ENCODE measurements at regions not wholly inside any gene's neighbourhood (a gene's known extent, or its start where the extent isn't known, plus 50 kb on each side); places are given as distances from the start of the nearest gene placed in this dataset.

- TF ChIP-seq CTCF (conservative IDR thresholded peaks at IDR 0.05) = no peak
- no peak overlapping the region for H3K27ac ChIP-seq
Measured at GRCh38 chr3:124115956-124116355, 124.0 kb upstream of the ROPN1 start.

- no peak for TF ChIP-seq CTCF (conservative IDR thresholded peaks at IDR 0.05)
- no peak overlapping the region for H3K27ac ChIP-seq
Measured at GRCh38 chr3:124116906-124117305, 125.0 kb upstream of the ROPN1 start.

- H3K27ac ChIP-seq = no peak overlapping the region
- no peak for TF ChIP-seq CTCF (conservative IDR thresholded peaks at IDR 0.05)
Measured at GRCh38 chr3:124117486-124117885, 125.6 kb upstream of the ROPN1 start.

- TF ChIP-seq CTCF (conservative IDR thresholded peaks at IDR 0.05) = no peak
- H3K27ac ChIP-seq = no peak overlapping the region
Measured at GRCh38 chr3:124118397-124118796, 126.5 kb upstream of the ROPN1 start.

GRCh38 chr3:124119056-124119716 is 127.3 kb upstream of the ROPN1 start:
- no peak overlapping the region for H3K27ac ChIP-seq

GRCh38 chr3:124121379-124122312 is 129.7 kb upstream of the ROPN1 start:
- no peak overlapping the region for H3K27ac ChIP-seq
- no peak for TF ChIP-seq CTCF (conservative IDR thresholded peaks at IDR 0.05)

More at GRCh38 chr3:124119056-124119716, 127.3 kb upstream of the ROPN1 start:
- TF ChIP-seq CTCF (conservative IDR thresholded peaks at IDR 0.05) = no peak

GRCh38 chr3:124125315-124125714 is 133.4 kb upstream of the ROPN1 start:
- no peak overlapping the region for H3K27ac ChIP-seq
- no peak for TF ChIP-seq CTCF (conservative IDR thresholded peaks at IDR 0.05)
